GM21737 (cell line): ENCODE measurements at regions not wholly inside any gene's neighbourhood (a gene's known extent, or its start where the extent isn't known, plus 50 kb on each side); places are given as distances from the start of the nearest gene placed in this dataset.
"Not testable (repeated sequence)": the region's sequence is repeated elsewhere in the genome, so short reads cannot be mapped to it uniquely, and the experiment has no call there.

Source experiments
- ATAC-seq: cut with Tn5 transposase; IDR thresholded peaks from one replicate; pipeline ENCODE4 v1.9.1; 2021; ENCODE audit warnings: mild to moderate bottlenecking, moderate library complexity; ENCODE audit not compliant: unreplicated experiment

DNA sequence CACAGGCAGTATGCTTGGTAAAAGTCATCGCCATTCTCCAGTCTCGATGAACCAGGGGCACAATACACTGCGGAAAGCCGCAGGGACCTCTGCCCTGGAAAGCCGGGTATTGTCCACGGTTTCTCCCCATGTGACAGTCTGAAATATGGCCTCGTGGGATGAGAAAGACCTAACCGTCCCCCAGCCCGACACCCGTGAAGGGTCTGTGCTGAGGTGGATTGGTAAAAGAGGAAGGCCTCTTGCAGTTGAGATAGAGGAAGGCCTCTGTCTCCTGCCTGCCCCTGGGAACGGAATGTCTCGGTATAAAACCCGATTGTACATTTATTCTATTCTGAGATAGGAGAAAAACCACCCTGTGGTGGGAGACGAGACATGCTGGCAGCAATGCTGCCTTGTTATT lies 149.1 kb downstream of the TMEM121 start:
- ATAC-seq: not testable (repeated sequence)

DNA sequence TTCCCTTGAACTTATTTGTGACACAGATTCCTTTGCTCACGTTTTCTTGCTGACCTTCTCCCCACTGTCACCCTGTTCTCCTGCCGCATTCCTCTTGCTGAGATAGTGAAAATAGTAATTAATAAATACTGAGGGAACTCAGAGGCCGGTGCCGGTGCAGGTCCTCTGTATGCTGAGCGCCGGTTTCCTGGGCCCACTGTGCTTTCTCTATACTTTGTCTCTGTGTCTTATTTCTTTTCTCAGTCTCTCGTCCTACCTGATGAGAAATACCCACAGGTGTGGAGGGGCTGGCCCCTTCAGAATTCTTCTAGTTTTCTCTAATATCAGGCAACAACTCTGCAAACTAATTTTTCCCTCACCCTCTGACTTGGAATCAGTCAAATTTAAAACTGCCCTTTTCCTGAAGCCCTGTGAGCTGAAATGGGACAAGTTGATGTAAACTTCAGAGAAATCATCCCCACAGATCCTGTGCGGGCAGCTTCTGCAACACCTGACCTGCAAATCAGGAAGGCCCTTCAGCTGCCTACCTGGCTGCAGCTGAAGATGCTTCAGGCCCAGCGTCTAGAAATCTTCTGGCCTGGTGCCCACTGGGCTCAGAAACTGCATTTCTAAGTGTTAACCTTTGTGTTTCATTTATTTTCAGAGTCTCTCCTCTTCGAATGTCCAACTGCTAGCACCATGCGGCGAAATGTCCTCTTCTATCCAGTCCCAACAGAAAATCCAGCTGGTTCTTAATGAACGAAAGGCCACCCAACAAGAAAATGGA lies 149.7 kb downstream of the TMEM121 start:
- not testable (repeated sequence) for ATAC-seq

DNA sequence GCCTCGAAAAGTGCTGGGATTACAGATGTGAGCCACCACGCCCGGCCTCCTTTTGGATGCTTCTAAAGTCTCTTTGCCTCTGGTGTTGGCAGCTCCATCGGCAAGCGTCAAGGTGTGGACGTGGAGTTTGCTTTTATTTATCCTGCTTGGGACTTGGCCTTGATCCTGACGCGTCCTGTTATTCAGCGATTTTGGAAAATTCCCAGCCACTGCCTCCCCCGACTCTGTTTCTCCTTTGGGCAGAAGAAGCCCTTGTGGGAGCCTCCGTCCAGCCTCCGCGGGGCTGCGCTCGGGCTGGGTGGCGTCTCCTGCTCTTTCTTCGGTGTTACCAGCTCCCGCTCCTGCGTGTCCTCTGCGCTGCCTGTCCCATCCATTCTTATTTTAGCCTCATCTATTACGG lies 151.7 kb downstream of the TMEM121 start:
- not testable (repeated sequence) for ATAC-seq

GRCh38 chr14:105678996-105679958 lies 152.9 kb downstream of the TMEM121 start:
- peak; percentile 15 for ATAC-seq

- ATAC-seq: peak; percentile 35
Observed at GRCh38 chr14:105679959-105680735, 153.8 kb downstream of the TMEM121 start.

GRCh38 chr14:105680736-105681098 lies 154.3 kb downstream of the TMEM121 start:
- peak; percentile 37 for ATAC-seq

DNA sequence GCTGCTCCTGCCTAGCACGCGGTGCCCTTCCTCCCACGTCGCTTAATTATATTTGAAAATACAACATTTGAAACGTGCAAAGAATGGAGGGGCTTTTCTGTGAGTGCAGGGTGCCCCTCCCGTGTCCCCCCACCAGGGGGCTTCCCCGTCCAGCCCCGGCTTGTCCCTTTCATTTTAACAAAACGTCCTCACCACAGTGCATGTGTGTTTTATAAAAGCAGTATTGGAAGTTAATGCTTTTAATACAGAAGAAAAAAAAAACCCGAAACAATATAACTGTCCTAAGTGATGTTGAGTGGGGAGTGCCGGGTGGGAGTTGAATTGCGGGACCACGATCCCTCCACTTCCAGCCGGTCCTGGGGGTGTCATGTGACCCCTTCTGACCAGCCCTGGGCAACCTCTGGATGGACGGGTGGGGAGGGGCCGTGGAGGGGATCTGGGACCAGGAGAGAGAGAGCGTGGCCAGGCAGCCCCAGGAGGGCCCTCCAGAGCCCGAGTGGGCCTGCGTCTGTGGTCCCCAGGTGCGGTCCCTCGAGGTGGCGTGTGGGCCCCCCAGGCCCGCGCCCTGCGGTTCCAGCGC lies 155.3 kb downstream of the TMEM121 start:
- not testable (repeated sequence) for ATAC-seq

GRCh38 chr14:105682442-105682841 lies 156.1 kb downstream of the TMEM121 start:
- ATAC-seq: not testable (repeated sequence)

GRCh38 chr14:105682956-105683570 lies 156.7 kb downstream of the TMEM121 start:
- ATAC-seq: no peak

DNA sequence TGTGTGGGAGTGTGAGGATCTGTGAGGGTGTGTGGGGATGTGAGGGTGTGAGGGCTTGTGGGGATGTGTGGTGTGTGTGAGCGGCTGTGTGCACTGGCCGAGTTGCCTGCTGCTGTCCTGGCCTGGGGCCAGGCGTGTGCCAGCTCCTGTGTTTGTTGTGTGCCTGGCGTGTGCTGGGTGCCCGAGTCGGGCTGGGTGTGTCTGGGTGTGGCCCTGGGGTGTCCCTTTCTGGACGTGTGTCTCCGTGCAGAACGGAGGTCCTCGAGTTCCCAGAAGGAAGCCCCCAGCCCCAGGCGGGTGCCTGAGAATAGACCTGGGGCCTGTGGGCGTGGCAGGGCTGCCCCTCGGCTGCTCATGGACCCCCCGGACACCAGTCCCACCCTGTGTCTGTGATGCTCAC lies 157.7 kb downstream of the TMEM121 start:
- not testable (repeated sequence) for ATAC-seq

- not testable (repeated sequence) for ATAC-seq
Observed at GRCh38 chr14:105684597-105684996, 158.2 kb downstream of the TMEM121 start.

DNA sequence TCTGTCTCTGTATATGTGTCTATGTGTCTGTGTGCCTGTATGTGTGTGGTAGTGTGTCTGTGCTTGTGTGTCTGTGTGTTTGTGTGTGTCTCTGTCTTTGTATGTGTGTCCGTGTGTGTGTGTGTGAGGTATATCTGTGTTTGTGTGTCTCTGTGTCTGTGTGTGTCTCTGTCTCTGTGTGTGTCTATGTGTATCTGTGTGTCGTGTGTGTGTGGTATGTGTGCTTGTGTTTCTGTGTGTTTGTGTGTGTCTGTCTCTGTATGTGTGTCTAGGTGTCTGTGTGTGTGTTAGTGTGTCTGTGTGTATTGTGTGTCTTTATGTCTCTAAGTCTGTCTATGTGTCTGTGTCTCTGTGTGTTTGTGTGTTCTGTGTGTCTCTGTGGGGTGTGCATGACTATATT lies 158.6 kb downstream of the TMEM121 start:
- no peak for ATAC-seq

DNA sequence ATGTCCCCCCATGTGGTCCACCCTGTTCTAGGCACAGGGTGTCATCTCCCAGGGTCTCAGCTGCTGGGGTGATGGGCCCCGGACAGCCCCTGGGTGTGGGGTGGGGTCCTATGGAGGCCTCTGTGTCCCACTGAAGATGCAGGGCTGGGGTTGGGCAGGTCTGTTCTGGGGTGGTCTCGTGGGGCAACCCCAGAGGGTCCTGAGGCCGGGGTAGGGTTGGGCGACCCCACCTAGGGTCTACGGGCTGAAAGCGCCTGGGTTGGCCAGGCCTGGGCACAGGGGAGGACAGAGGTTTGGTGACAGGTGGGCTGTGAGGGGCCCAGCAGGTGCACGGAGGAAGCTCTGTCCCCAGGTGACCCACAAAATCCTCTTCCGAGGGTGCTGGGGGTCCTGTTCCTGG lies 159.2 kb downstream of the TMEM121 start:
- not testable (repeated sequence) for ATAC-seq

GRCh38 chr14:105686050-105686449 lies 159.7 kb downstream of the TMEM121 start:
- ATAC-seq: peak; percentile 19

DNA sequence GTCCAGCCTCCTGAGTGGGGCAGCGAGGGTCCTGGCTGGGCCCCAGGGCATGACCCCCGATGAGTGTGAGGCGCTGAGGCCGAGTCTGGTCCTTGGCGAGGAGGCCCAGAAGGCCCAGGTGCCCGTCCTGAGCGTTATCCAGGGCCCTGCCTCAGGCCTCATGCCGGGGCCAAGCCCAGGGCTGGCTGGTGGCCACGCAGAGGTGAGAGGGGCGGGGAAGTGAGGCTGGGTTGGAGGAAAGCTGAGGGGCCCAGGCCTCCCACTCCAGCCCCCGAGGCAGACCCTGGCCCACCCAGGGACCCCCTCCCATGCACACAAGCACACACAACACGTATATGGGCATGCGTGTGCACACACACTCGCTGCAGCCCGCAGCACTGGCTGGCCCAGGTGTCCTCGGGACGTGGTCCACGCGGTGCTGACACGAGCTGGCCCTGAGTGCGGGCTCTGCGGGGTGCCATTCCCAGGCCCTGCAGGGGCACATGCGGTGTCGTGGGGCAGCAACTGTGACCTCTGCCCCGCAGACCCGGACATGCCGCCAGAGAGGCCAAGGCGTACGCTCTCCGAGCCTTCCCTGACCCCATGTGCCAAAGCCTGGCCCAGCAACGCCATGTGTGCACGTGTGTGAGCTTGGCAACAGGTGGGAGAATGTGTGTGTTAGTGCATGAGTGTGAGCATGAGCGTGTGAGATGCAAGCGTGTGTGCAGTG lies 160.2 kb downstream of the TMEM121 start:
- peak; percentile 10 for ATAC-seq

GRCh38 chr14:105687171-105688022 lies 161.0 kb downstream of the TMEM121 start:
- not testable (repeated sequence) for ATAC-seq

DNA sequence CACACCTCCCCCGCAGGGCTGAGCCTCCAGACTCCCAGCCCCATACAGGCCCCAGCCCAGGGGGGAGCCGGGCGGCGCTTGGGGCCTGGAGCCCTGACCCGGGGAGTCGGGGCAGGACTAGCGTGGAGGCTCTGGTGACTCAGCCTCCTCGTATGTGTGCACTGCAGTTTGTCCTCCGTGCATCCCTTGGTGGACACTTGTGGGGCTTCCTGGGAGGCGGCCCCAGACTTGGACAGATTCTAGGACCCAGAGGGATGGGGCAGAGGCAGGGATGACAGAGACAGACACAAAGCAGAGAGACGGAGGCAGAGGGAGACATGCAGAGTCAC lies 161.6 kb downstream of the TMEM121 start:
- ATAC-seq: peak; percentile 34

GRCh38 chr14:105688664-105689221 lies 162.4 kb downstream of the TMEM121 start:
- not testable (repeated sequence) for ATAC-seq
